GM18498 (cell line): ENCODE measurements at regions not wholly inside any gene's neighbourhood (a gene's known extent, or its start where the extent isn't known, plus 50 kb on each side); places are given as distances from the start of the nearest gene placed in this dataset.
"Not testable (repeated sequence)": the region's sequence is repeated elsewhere in the genome, so short reads cannot be mapped to it uniquely, and the experiment has no call there.

Experiments
- ATAC-seq: cut with Tn5 transposase; IDR thresholded peaks from one replicate; pipeline ENCODE4 v1.9.1; 2021; ENCODE audit warnings: mild to moderate bottlenecking, moderate library complexity; ENCODE audit not compliant: unreplicated experiment

- no peak for ATAC-seq
Observed at GRCh38 chr5:68027519-68027918, 188.0 kb upstream of the PIK3R1 start.

GRCh38 chr5:68026092-68026885, 189.3 kb upstream of the PIK3R1 start:
- no peak for ATAC-seq

GRCh38 chr5:68024426-68024825, 191.1 kb upstream of the PIK3R1 start:
- ATAC-seq: no peak

GRCh38 chr5:68021916-68022315, 193.6 kb upstream of the PIK3R1 start:
- ATAC-seq: no peak

GRCh38 chr5:68021227-68021626, 194.3 kb upstream of the PIK3R1 start:
- no peak for ATAC-seq

GRCh38 chr5:68020461-68020969, 195.0 kb upstream of the PIK3R1 start:
- ATAC-seq: not testable (repeated sequence)

- no peak for ATAC-seq
Observed at GRCh38 chr5:68015381-68016302, 199.9 kb upstream of the PIK3R1 start.

GRCh38 chr5:68012831-68013230, 202.7 kb upstream of the PIK3R1 start:
- no peak for ATAC-seq

- no peak for ATAC-seq
Observed at GRCh38 chr5:68012429-68012828, 203.1 kb upstream of the PIK3R1 start.

- ATAC-seq: no peak
Observed at GRCh38 chr5:68011801-68012200, 203.8 kb upstream of the PIK3R1 start.

- no peak for ATAC-seq
Observed at GRCh38 chr5:68011259-68011760, 204.2 kb upstream of the PIK3R1 start.

- no peak for ATAC-seq
Observed at GRCh38 chr5:68010740-68011139, 204.8 kb upstream of the PIK3R1 start.

GRCh38 chr5:68007451-68007850, 208.1 kb upstream of the PIK3R1 start:
- ATAC-seq: no peak

- ATAC-seq: no peak
Observed at GRCh38 chr5:68002836-68003235, 212.7 kb upstream of the PIK3R1 start.

GRCh38 chr5:68000805-68001204, 214.8 kb upstream of the PIK3R1 start:
- no peak for ATAC-seq

- ATAC-seq: no peak
Observed at GRCh38 chr5:67999391-67999790, 216.2 kb upstream of the PIK3R1 start.

- no peak for ATAC-seq
Observed at GRCh38 chr5:67998709-67999261, 216.8 kb upstream of the PIK3R1 start.

GRCh38 chr5:67997892-67998457, 217.6 kb upstream of the PIK3R1 start:
- no peak for ATAC-seq

GRCh38 chr5:67997148-67997547, 218.4 kb upstream of the PIK3R1 start:
- no peak for ATAC-seq

- no peak for ATAC-seq
Observed at GRCh38 chr5:67996596-67996995, 219.0 kb upstream of the PIK3R1 start.

- ATAC-seq: no peak
Observed at GRCh38 chr5:67992923-67993322, 222.6 kb upstream of the PIK3R1 start.
